AG04449 (cell line): ENCODE measurements at regions not wholly inside any gene's neighbourhood (a gene's known extent, or its start where the extent isn't known, plus 50 kb on each side); places are given as distances from the start of the nearest gene placed in this dataset.

Experiments
- CTCF ChIA-PET: fragments of 350-600 bp; formaldehyde crosslinking; extraction: SDS; loops from one replicate; lab custom pipeline; 2021; ENCODE audit warnings: antibody characterized with exemption; lab: Yijun Ruan, JAX
- POLR2A ChIA-PET: fragments of 400-600, 350-600 bp; formaldehyde crosslinking; extraction: SDS; loops from one replicate; lab custom pipeline; 2020; ENCODE audit warnings: antibody characterized with exemption, inconsistent platforms; lab: Yijun Ruan, JAX
- DNase-seq: peaks from one replicate; pipeline ENCODE4 v3.0.0-alpha.2; 2010; ENCODE audit warnings: low read depth, low spot score
- H3K4me3 ChIP-seq: 2 replicates; pipeline ENCODE4 v1.5.1; 2011; ENCODE audit warnings: low read depth, mild to moderate bottlenecking, control low read depth, low read length
- TF ChIP-seq, protein P1 (sequence below): IDR thresholded peaks from one replicate; pipeline ENCODE4 v1.5.1; 2011; ENCODE audit warnings: mild to moderate bottlenecking, moderate library complexity, low read length, control low read depth, inconsistent platforms; ENCODE audit not compliant: insufficient read depth; ENCODE audit errors: missing control alignments

DNA sequence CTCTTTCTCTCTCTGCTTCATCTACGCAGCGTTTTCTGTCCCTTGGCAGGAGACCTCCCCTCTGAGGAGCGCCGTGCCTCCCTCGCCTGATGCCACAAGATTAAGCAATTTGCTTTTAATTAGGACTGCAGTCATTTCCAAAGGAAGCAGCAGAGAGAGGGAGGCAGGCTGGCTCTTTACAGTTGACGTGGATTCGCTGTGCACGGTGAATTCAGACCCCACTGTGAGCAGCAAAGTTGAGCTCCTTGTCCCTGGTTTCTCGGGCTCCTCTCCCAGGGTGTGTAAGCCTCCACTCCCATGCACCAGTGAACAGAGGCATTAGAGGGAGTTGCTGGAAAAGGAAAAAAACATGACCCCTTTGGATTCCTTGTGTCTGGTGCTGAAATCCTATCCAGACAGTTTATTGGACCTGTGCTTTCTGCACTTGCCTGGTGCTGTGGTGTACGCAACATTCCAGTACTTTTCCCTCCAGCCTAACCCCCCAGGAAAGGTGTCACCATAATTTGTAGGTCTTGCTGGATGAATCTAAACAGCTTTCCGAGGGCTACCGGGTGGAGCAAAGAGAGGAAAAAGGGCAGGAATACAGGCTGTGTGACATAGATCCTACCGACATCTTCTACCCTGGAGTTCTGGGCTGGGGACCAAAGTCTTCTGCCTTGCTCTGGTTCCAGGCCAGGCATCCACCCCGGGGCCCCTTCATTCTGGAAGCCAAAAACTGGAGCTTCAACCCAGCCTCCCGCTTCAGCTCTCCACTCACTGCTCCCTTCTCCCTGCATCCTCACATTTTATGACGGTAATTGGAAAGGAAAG, 171.0 kb downstream of the MAF start:
- no peak overlapping the region for H3K4me3 ChIP-seq
- no peak for DNase-seq
- ChIA-PET POLR2A (no interaction called here), CTCF (no interaction called here)
- TF ChIP-seq, protein P1, sequence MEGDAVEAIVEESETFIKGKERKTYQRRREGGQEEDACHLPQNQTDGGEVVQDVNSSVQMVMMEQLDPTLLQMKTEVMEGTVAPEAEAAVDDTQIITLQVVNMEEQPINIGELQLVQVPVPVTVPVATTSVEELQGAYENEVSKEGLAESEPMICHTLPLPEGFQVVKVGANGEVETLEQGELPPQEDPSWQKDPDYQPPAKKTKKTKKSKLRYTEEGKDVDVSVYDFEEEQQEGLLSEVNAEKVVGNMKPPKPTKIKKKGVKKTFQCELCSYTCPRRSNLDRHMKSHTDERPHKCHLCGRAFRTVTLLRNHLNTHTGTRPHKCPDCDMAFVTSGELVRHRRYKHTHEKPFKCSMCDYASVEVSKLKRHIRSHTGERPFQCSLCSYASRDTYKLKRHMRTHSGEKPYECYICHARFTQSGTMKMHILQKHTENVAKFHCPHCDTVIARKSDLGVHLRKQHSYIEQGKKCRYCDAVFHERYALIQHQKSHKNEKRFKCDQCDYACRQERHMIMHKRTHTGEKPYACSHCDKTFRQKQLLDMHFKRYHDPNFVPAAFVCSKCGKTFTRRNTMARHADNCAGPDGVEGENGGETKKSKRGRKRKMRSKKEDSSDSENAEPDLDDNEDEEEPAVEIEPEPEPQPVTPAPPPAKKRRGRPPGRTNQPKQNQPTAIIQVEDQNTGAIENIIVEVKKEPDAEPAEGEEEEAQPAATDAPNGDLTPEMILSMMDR: no peak

DNA sequence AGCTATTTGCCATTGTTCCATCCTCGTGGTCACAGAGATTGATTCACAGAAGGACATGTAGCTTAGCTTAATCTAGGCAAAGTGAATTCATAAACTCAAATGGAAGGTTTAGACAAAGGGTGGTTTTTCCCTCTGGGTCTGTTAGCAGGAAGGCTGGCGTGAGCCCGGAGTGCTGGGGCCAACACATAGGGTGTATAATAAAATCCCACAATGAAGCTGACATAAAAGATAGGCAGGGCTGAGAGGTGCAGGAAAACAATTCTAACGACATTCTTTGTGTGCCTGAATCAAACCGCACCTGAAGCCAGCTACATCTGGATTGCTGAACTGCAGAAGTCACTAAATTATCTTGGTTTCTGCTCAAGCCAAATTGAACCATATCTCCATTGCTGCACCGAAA, 173.9 kb downstream of the MAF start:
- ChIA-PET POLR2A (no interaction called here), CTCF (no interaction called here)
- DNase-seq: no peak
- H3K4me3 ChIP-seq: no peak overlapping the region
- TF ChIP-seq, protein P1: no peak

DNA sequence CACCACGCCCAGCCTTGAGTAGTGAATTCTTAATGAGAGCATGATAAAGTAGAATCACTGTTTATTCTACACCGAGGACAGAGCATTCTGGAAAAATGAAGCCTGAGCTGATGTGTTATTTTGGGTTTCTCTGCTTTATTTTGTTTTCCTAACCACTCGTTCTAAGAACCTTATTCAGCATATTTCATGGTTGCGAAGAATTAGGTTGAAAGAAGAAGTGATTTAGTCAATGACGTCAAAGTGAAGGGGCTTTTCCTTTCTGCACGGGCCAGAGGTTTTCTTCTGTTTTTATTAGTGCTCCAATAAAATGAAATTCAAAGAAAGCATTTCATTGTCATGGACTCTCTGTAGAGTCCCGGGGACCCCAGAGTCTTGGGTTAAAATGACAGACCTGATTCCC, 178.5 kb downstream of the MAF start:
- CTCF ChIA-PET: no interaction called here
- POLR2A ChIA-PET: no interaction called here
- no peak overlapping the region for H3K4me3 ChIP-seq
- DNase-seq: no peak
- TF ChIP-seq, protein P1: no peak

DNA sequence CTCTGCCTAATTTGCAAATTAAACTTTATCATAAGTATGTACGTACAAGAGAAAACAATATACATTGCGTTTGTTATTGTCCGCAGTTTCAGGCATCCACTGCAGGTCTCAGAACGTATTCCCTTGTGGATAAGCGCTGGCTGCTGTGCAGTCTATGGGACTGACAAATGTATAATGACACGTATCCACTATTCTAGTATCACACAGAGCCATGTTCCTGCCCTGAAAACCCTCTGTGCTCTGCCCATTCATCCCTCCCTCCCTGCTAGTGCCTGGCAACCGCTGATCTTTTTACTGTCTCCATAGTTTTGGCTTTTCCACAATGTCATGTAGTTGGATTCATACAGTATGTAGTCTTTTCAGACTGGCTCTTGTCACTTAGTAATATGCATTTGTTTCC, 179.4 kb downstream of the MAF start:
- H3K4me3 ChIP-seq: no peak overlapping the region
- TF ChIP-seq, protein P1: no peak
- ChIA-PET CTCF (no interaction called here), POLR2A (no interaction called here)
- DNase-seq: no peak

DNA sequence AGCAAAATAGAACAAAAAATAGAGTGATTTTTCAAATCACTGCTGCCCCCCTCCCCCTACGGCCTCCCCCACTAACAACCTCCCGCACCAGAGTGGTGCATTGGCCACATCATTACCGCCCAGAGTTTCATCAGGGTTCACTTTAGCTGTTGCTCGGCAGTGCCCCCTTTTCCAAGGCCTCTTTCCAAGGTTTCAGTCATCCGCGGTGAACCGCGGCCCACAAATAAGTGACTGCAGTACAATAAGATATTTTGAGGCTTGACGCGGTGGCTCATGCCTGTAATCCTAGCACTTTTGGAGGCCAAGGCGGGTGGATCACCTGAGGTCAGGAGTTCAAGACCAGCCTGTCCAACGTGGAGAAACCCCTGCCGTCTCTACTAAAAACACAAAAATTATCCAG, 180.0 kb downstream of the MAF start:
- POLR2A ChIA-PET: no interaction called here
- DNase-seq: no peak
- CTCF ChIA-PET: no interaction called here
- TF ChIP-seq, protein P1: no peak
- H3K4me3 ChIP-seq: no peak overlapping the region

DNA sequence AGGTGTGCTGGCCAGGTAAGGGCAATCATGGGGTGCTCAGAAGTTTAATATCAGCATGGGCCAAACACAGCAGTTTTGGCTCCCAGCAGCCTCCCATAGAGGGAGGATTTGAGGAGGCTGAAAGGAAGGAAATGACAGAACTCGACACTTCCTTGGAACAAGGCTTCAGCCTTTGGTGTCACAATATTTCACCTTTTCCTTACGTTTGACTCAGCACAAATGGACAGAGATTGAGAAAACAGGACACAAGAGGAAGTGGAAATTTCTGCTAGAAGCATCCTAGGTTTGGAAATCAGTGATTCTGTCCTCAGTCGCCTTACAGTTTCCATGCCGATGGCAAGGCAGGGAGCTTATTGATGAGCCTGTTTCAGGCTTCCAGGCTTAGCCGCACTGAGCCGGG, 181.4 kb downstream of the MAF start:
- ChIA-PET CTCF (no interaction called here), POLR2A (no interaction called here)
- TF ChIP-seq, protein P1: no peak
- no peak for DNase-seq
- no peak overlapping the region for H3K4me3 ChIP-seq
